Activated T-helper 17 cell treated with anti-CD3 and anti-CD28 coated beads, Interleukin-2, amount 50 U/mL, for 72 hours (primary cell): ENCODE measurements at regions not wholly inside any gene's neighbourhood (a gene's known extent, or its start where the extent isn't known, plus 50 kb on each side); places are given as distances from the start of the nearest gene placed in this dataset.
"Not testable (repeated sequence)": the region's sequence is repeated elsewhere in the genome, so short reads cannot be mapped to it uniquely, and the experiment has no call there.

Experiments used
- ATAC-seq: fragments of 150-1000 bp; cut with Tn5 transposase; replicated peaks from 2 replicates; pipeline ENCODE4 v1.10.0; 2021; ENCODE audit warnings: mild to moderate bottlenecking, moderate library complexity
- H3K27ac Mint-ChIP-seq: one replicate; pipeline ENCODE4 v1.8.0; 2022; ENCODE audit warnings: mixed read lengths
- H3K27me3 Mint-ChIP-seq: one replicate; pipeline ENCODE4 v1.8.0; 2022; ENCODE audit warnings: mixed read lengths
- H3K36me3 Mint-ChIP-seq: one replicate; pipeline ENCODE4 v1.8.0; 2022; ENCODE audit warnings: low read depth, mild to moderate bottlenecking, mixed read lengths
- H3K4me1 Mint-ChIP-seq: one replicate; pipeline ENCODE4 v1.8.0; 2022; ENCODE audit warnings: mixed read lengths
- H3K4me3 Mint-ChIP-seq: one replicate; pipeline ENCODE4 v1.8.0; 2022; ENCODE audit warnings: mild to moderate bottlenecking, mixed read lengths
- H3K9me3 Mint-ChIP-seq: one replicate; pipeline ENCODE4 v1.8.0; 2022; ENCODE audit warnings: mixed read lengths

DNA sequence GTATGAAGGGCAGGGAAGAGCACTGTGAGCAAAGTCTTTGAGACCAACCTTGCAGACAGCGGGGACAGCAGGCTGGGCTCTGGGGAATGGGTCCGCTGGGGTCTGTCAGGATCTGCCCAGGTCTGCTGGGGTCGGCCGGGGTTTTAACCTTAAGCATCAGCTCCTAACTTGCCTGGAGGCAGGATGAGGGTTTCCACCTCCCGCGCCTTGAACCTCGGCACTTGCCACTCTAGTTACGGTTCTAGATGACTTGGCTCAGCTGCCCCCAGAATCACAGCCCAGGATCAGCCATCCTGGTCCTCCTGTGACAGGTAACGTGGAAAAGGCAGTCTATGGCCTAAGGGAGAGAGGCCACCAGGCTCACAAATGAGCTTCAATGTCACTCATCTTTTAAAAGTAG is 50.4 kb upstream of the CACUL1 start:
- H3K4me3 Mint-ChIP-seq, result no peak overlapping the region
- no peaks in the 10 kb centered on the region for H3K4me1 Mint-ChIP-seq
- ATAC-seq, result no peak
- peaks cover 5% of the 10 kb centered on the region for H3K27me3 Mint-ChIP-seq
- no peaks in the 10 kb centered on the region for H3K36me3 Mint-ChIP-seq
- H3K27ac Mint-ChIP-seq, result no peak overlapping the region
- H3K9me3 Mint-ChIP-seq, result no peaks in the 10 kb centered on the region

DNA sequence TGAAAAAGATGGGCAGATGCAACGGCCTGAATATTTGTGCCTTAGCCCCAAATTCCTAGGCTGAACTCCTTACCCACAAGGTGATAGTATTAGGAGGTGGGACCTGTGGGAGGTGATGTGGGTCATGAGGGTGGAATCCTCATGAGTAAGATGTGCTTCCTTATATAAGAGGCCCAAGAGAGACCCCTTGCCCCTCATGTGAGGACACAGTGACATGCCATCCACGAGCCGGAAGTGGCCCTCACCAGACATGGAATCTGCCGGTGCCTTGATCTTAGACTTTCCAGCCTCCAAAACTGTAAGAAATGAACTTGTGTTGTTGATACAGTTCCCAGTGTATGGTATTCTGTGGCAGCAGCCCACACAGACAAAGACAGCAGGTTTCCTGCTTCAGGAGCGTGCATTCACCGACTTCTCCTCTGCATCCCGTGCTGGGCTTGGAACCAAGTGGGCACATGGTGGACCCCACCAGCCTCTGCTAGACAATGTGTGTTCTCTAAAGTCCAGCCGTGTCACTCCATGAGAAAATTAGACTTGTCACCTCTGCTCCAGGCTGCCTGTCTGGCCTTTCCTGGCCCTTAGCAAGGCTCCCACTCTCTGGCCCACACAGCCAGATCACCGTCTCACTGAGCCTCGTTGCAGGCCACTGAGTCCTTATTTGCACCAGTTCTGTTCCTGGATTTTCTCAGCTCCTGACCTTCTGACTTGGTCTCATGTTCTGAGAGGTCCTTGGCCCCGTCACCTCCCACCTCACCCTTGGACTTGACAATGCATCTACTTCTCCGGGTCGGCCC is 52.9 kb upstream of the CACUL1 start:
- no peak for ATAC-seq
- peaks cover 6% of the 10 kb centered on the region for H3K27me3 Mint-ChIP-seq
- H3K27ac Mint-ChIP-seq, result no peak overlapping the region
- H3K4me1 Mint-ChIP-seq, result no peaks in the 10 kb centered on the region
- H3K9me3 Mint-ChIP-seq, result no peaks in the 10 kb centered on the region
- no peak overlapping the region for H3K4me3 Mint-ChIP-seq
- H3K36me3 Mint-ChIP-seq, result no peaks in the 10 kb centered on the region

DNA sequence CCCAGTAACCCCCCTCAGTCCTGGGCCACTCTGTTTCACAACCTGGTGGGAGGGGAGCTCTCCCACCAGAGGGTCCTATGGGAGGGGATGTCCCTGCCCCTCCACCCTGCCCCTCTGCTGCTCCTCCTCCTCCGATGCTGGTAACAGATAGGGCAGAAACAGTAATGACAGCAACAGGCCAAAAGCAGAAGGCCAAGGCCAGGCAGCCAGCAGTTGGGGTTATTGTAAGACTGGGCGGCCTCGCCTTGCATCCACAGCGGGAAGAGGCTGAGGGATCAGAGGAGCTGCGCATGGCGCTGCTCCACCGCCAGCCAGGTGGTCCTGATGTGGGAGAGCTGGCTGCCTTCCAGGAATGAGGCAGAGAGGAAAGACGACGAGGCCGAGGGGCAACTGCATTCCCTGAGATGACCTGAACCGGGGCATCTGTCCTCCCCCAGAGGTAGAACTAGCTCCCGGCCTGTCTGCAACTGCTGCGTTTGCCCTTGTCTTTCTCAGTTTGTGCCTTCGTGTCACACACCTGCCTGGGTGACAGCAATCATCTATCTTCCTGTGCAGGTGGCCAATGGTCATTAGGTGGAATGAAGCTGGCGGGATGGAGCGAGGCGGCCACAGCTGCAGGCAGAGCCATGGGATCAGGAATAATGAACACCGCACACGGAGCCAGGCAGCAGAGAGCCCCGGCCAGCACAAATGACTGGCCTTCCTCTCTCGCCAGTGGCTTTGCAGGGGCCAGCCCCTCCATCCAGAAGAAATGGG is 54.0 kb upstream of the CACUL1 start:
- ATAC-seq, result no peak
- H3K27me3 Mint-ChIP-seq, result peaks cover 10% of the 10 kb centered on the region
- no peaks in the 10 kb centered on the region for H3K4me1 Mint-ChIP-seq
- H3K36me3 Mint-ChIP-seq, result no peaks in the 10 kb centered on the region
- no peak overlapping the region for H3K27ac Mint-ChIP-seq
- no peaks in the 10 kb centered on the region for H3K9me3 Mint-ChIP-seq
- H3K4me3 Mint-ChIP-seq, result no peak overlapping the region

DNA sequence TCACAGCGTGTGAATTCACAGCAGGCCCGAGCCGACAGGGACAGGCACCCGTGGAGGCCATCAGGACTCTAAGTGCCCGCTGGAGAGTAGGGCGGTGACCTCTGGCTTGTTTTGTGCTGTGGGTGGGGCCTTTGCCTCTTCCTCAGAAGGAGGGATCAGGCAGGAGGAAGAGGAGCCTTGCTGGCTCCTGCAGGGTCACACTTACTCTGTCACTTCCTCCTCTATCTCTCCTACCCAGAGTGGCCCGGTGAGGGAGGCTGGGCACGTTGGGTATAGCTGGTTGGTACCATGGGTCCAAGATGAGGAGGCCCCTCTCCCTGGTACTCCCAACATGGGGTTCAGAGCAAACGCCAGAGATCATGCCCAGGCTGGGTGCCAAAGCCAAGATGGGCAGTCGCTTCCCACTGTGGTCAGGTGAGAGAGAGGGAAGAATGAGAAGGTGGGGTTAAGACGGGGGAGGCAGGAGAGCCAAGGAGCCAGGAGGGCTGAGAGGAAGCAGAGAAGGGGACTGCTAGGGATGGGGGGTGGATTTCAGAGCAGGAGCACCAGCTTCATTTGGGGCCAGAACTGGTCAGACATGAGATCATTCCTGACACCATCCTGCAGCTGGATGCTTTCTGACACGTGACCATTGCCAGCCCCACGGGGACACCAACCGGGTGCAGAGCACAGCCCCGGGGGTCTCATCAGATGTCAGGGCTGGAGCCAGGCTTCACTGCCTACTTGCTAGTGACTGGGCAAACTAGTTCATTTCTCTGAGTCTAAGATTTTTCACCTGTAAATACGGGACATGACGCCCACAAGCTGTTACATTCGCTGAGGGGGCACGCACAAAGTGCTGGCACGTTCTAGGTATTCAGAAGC is 54.8 kb upstream of the CACUL1 start:
- no peak overlapping the region for H3K27ac Mint-ChIP-seq
- H3K36me3 Mint-ChIP-seq, result no peaks in the 10 kb centered on the region
- no peak overlapping the region for H3K4me3 Mint-ChIP-seq
- H3K27me3 Mint-ChIP-seq, result peaks cover 12% of the 10 kb centered on the region
- no peaks in the 10 kb centered on the region for H3K9me3 Mint-ChIP-seq
- no peaks in the 10 kb centered on the region for H3K4me1 Mint-ChIP-seq
- no peak for ATAC-seq

DNA sequence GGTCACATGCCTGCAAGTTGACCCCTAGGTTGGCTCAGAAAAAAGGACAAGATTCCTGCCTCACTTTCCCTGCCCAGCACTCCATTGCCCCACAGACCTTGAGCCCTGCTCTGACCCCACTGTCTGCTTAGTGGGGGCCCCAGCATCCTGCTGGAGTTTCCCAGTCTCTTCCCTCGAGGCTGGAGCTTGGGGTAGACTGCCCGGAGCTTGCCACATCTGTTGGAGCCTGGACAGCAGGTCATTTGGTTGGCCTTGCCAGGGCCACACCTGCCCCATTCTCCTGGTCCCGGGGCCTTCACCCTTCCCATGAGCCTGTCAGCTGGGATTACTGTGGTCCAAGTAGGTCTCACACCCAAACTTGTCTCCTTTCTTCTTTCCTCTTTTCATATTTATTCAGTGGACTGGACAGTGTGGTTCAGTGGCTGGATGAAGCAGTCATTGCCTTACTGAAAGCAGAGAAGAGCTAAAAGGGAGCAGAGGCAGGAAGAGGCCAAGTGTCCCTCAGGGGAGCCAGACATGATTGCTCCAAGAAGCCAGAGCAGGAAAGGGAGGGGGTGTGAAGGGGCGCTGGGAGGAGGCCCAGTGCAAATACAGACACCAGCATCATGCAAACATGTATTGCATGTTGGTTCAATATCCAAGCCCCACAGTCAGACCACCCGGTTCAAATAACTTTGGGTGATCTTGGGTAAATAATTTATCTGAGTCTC is 56.2 kb upstream of the CACUL1 start:
- Mint-ChIP-seq H3K4me1 (no peaks in the 10 kb centered on the region), H3K27me3 (peaks cover 12% of the 10 kb centered on the region), H3K36me3 (no peaks in the 10 kb centered on the region), H3K27ac (no peak overlapping the region), H3K9me3 (no peaks in the 10 kb centered on the region), H3K4me3 (no peak overlapping the region)
- ATAC-seq, result no peak

DNA sequence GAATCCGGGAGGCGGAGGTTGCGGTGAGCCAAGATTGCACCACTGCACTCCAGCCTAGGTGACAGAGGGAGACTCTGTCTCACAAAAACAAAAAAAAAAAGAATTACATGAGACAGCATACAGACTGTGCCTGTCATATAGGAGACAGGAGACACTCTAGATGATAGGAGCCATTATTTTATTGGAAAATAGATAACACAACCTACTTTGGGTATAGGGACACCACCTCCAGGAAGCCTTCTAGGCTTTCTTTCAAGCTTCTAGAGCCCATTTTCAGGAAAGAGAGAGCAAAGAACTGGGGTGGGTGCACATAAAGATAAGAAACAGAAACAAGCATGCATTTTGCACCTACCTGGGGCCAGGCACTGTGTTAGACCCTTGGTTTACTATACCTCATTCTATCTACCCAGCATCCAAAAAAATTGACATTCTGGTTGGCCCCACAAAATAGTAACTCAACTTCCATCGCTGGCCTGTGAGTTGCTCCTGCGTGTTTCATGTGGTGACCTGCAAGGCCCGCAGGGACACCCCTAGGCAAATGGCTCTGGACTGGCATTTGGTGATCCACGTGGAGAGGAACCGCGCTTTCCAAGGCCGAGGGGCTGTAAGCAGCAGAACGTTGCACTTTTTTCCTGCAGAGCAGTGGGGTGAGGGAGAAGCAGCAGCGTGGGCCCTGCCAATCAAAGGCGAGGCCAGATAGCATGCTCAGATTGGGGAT is 57.1 kb upstream of the CACUL1 start:
- no peaks in the 10 kb centered on the region for H3K36me3 Mint-ChIP-seq
- no peaks in the 10 kb centered on the region for H3K9me3 Mint-ChIP-seq
- H3K27ac Mint-ChIP-seq, result no peak overlapping the region
- no peak overlapping the region for H3K4me3 Mint-ChIP-seq
- no peak for ATAC-seq
- H3K27me3 Mint-ChIP-seq, result peaks cover 12% of the 10 kb centered on the region
- H3K4me1 Mint-ChIP-seq, result no peaks in the 10 kb centered on the region

DNA sequence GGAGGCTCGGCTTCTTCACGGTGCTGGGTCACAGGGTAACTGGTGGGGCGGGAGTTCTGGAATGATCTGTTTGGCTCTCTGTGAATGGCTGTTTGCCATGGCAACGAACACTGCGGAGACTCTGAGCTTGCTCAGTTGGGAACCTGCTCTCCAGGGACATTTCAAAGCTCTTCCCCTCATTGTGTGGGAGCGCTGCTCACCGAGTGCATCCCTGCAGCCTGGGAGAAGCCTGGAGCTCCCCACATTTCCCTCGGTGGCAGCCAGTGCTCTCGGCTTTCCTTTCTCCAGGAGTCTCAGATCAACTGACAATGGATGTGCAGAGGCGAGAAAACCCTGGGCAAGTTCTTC is 57.6 kb upstream of the CACUL1 start:
- no peak for ATAC-seq
- no peaks in the 10 kb centered on the region for H3K36me3 Mint-ChIP-seq
- no peaks in the 10 kb centered on the region for H3K4me1 Mint-ChIP-seq
- H3K4me3 Mint-ChIP-seq, result no peak overlapping the region
- no peak overlapping the region for H3K27ac Mint-ChIP-seq
- H3K9me3 Mint-ChIP-seq, result no peaks in the 10 kb centered on the region
- peaks cover 12% of the 10 kb centered on the region for H3K27me3 Mint-ChIP-seq

DNA sequence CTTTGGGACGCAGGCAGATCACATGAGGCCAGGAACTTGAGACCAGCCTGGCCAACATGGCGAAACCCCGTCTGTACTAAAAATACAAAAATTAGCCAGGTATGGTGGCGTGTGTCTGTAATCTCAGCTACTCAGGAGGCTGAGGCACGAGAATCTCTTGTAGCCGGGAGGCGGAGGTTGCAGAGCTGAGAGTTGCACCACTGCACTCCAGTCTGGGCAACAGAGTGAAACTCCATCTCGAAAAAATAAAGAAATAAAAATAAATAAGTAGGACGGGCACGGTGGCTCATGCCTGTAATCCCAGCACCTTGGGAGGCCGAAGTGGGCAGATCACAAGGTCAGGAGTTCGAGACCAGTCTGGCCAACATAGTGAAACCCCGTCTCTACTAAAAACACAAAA is 58.2 kb upstream of the CACUL1 start:
- H3K27ac Mint-ChIP-seq, H3K36me3 Mint-ChIP-seq, H3K4me1 Mint-ChIP-seq, H3K4me3 Mint-ChIP-seq, ATAC-seq, H3K9me3 Mint-ChIP-seq: not testable (repeated sequence)
- peaks cover 12% of the 10 kb centered on the region for H3K27me3 Mint-ChIP-seq

DNA sequence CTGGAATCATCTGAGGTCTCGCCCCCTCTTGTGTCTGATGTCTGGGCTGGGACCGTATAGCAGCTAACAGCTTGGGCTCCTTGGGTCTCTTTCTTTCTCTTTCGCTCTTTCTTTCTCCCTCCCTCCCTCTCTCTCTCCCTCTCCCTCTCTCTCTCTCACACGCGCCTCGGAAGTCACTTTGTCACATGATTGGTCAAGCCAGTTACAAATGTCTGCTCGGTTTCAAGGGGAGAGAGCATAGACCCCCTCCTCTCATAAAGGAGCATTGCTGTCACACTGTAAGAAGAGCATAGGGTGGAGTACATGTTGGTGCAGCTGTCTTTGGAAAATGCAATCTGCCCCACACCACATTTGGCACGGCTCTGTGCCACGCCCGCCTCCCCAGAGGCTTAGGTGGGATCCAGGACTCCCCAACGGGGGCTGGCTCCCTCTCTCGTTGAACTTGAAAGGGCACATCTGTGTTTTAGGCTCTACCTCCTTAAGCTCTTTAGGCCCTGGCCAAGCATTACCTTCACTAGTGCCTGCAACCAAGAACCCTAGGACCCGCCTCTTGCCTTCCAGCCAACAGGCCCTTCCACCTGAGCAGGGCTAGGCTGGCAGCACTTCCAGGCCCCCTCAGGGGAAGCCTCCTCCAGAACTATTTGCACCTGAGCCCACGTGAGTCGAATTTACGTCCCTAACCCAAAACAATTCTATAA is 61.9 kb upstream of the CACUL1 start:
- H3K36me3 Mint-ChIP-seq, result no peaks in the 10 kb centered on the region
- peaks cover 9% of the 10 kb centered on the region for H3K27me3 Mint-ChIP-seq
- H3K4me3 Mint-ChIP-seq, result no peak overlapping the region
- no peaks in the 10 kb centered on the region for H3K9me3 Mint-ChIP-seq
- H3K27ac Mint-ChIP-seq, result no peak overlapping the region
- ATAC-seq, result no peak
- no peaks in the 10 kb centered on the region for H3K4me1 Mint-ChIP-seq

DNA sequence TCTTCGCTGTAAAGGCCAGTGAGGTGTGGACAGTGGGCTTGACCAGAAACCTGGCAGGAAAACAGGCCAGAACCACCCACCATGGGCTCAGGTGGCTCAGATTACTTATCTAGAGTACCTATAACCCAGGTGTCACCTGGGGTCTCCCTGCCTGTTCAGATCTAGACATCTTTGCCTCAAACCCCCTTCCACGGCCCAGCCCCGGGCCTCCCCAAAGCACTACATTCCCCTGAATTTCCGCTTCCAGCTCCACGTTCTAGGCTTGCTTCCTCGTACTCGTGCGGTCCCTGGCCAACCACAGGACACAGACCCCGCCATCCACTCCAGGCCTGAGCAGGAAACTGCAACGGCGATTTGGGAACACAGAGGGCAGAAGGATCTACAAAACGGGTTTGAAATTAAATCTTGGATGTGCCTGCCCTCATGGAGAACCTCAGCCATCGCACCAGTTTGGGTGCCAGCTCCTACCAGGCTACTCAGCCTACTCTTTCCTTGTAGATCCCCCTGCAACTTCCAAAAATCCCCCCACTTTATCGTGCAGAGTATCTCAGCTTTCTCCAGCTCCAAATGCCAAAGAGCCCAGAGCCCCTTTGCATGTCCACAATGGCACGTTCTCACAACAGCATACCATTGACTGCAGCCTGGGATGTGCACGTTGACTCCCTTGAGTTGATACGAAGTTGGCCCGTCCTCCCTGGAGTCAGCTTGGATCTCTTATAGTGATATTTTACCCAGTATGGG is 62.7 kb upstream of the CACUL1 start:
- Mint-ChIP-seq H3K4me3 (no peak overlapping the region), H3K36me3 (no peaks in the 10 kb centered on the region), H3K27me3 (peaks cover 8% of the 10 kb centered on the region), H3K4me1 (no peaks in the 10 kb centered on the region), H3K9me3 (no peaks in the 10 kb centered on the region), H3K27ac (no peak overlapping the region)
- ATAC-seq, result no peak

DNA sequence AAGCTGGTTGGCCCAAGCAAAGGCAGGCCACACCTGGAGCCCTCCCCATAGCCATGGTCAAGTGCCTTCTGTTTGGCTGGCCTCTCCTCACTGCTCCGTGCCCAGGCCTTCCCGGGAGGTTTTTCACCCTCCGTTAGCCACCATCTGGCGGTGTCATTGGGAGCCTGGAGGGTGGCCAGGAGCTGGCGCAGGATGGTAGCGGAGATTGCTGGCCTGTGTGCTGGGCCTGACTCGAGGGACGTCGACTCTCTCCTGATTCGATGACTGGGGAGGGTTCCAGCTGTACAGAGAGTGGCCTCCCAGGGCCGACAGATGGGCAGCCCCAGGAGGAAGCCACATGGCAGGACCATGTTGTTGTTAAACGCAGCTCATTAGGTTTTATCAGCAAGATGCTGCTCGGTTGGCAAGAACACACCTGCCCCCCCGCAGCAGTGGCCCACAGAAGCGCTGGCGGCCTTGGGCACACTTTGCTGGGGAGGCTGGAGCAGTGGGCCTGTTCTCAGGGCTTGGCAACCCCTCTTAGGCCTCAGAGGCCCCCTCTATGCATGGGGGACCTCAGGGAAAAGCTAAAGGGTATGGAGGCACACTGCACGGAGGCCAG is 64.0 kb upstream of the CACUL1 start:
- peaks cover 2% of the 10 kb centered on the region for H3K27me3 Mint-ChIP-seq
- H3K4me1 Mint-ChIP-seq, result no peaks in the 10 kb centered on the region
- no peak overlapping the region for H3K4me3 Mint-ChIP-seq
- no peaks in the 10 kb centered on the region for H3K9me3 Mint-ChIP-seq
- no peaks in the 10 kb centered on the region for H3K36me3 Mint-ChIP-seq
- no peak for ATAC-seq
- H3K27ac Mint-ChIP-seq, result no peak overlapping the region

DNA sequence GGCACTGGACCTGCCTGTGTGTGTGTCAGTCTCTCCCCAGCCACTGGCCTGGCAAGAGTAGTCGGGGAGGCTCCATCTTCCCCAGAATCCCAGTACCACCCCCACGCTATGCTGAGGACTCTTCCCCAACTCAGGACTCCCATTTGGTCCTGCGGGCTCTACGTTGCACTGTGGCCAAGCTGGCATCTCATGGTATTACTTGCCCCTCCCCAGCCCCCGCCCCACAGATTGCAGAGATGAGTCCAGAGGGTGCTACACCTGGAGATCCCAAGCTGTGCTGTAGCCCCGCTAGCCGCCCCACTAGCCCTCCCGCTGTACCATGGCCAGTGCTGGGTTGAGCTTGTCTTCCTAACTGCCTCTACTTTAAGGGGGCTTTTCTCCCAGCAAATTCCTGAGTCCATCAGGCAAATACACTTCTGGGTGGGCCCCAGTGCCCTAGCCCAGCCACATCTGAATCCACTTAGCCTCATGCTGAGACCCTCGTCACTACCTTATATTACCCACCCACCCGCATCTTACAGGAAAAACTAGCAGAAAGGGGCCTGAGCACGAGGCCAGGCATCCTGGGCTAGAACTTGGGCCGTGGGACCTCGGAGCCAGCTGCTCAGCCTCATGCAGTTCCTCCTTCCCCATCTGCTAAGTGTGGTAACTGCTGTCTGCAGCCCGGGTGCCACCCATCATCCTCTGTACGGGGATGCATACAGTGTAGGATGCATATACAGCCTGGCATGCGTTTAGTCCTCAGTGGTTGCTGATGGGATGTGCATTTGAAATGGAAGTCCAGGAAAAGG is 65.8 kb upstream of the CACUL1 start:
- H3K4me1 Mint-ChIP-seq, result no peaks in the 10 kb centered on the region
- no peaks in the 10 kb centered on the region for H3K27me3 Mint-ChIP-seq
- H3K36me3 Mint-ChIP-seq, result no peaks in the 10 kb centered on the region
- no peaks in the 10 kb centered on the region for H3K9me3 Mint-ChIP-seq
- no peak overlapping the region for H3K4me3 Mint-ChIP-seq
- no peak for ATAC-seq
- no peak overlapping the region for H3K27ac Mint-ChIP-seq
